H1 (cell line): ENCODE measurements at regions not wholly inside any gene's neighbourhood (a gene's known extent, or its start where the extent isn't known, plus 50 kb on each side); places are given as distances from the start of the nearest gene placed in this dataset.
A peak's percentile ranks its signal among the peaks of the same experiment; 100 is the strongest.

Source experiments
- CTCF ChIA-PET: fragments of 300-600 bp; sonication (Branson Sonifier 250); formaldehyde crosslinking; loops from one replicate; lab custom pipeline; 2021; ENCODE audit not compliant: partially characterized antibody; lab: Charles Lee
- POLR2A ChIA-PET: fragments of 300-600 bp; sonication (Branson Sonifier 250); formaldehyde crosslinking; loops from one replicate; lab custom pipeline; 2021; ENCODE audit warnings: inconsistent platforms; ENCODE audit not compliant: partially characterized antibody; lab: Charles Lee
- DNase-seq, 2 experiments: peaks; one replicate each; pipeline versions ENCODE4 v3.0.0 to v3.0.0-alpha.2; 2010 to 2022; ENCODE audit warnings: low spot score in 2 of 2, low read depth in 1 of 2, mixed read lengths in 1 of 2
- FAIRE-seq: peaks from 2 replicates; lab custom pipeline; 2011; peaks lifted over from hg19 to GRCh38; lab: Jason Lieb, UNC
- H2AFZ ChIP-seq: 2 replicates; pipeline ENCODE4 v1.8.1; 2012; ENCODE audit warnings: low read length, inconsistent platforms
- H2AK5ac ChIP-seq: 2 replicates; pipeline ENCODE4 v1.6.1; 2013; ENCODE audit warnings: low read depth, low read length
- H2BK120ac ChIP-seq: replicated peaks from 2 replicates; pipeline ENCODE3; 2013; ENCODE audit warnings: low read depth, low read length, inconsistent platforms
- H2BK12ac ChIP-seq: 2 replicates; pipeline ENCODE4 v1.6.1; 2013; ENCODE audit warnings: low read depth, low read length
- H2BK15ac ChIP-seq: 2 replicates; pipeline ENCODE4 v1.6.1; 2013; ENCODE audit warnings: low read length
- H2BK20ac ChIP-seq: 2 replicates; pipeline ENCODE4 v1.6.1; 2013; ENCODE audit warnings: low read length
- H2BK5ac ChIP-seq: 2 replicates; pipeline ENCODE4 v1.6.1; 2013; ENCODE audit warnings: low read depth, low read length
- H3K14ac ChIP-seq: 2 replicates; pipeline ENCODE4 v1.6.1; 2013; ENCODE audit warnings: inconsistent platforms; ENCODE audit not compliant: insufficient read length
- H3K18ac ChIP-seq: 2 replicates; pipeline ENCODE4 v1.6.1; 2013; ENCODE audit warnings: low read length; ENCODE audit errors: extremely low read depth
- H3K23ac ChIP-seq: 2 replicates; pipeline ENCODE4 v1.6.1; 2013; ENCODE audit warnings: inconsistent platforms; ENCODE audit not compliant: insufficient read length
- H3K23me2 ChIP-seq: 2 replicates; pipeline ENCODE4 v1.6.1; 2013; ENCODE audit warnings: low read depth, low read length
- H3K27ac ChIP-seq: 2 replicates; pipeline ENCODE4 v1.6.1; 2011; ENCODE audit warnings: low read depth, low read length, inconsistent platforms
- H3K27me3 ChIP-seq, 4 experiments: replicated peaks in 1 of 4; 1 replicate in 1 of 4; 2 replicates in 3 of 4; pipeline versions ENCODE4 v1.6.1 to v1.8.1; 2011 to 2013; ENCODE audit warnings: low read length in 3 of 4, mild to moderate bottlenecking in 3 of 4, inconsistent platforms in 2 of 4, mixed read lengths in 2 of 4, moderate library complexity in 1 of 4; ENCODE audit not compliant: control insufficient read depth in 3 of 4, insufficient read depth in 3 of 4; ENCODE audit errors: extremely low read depth in 1 of 4
- H3K36me3 ChIP-seq, 4 experiments: 2 replicates each; pipeline versions ENCODE4 v1.6.1 to v1.8.1; 2011 to 2013; ENCODE audit warnings: mild to moderate bottlenecking in 4 of 4, low read length in 3 of 4, moderate library complexity in 2 of 4, control low read depth in 1 of 4, inconsistent platforms in 1 of 4; ENCODE audit not compliant: insufficient read depth in 4 of 4, control insufficient read depth in 2 of 4
- H3K4ac ChIP-seq: replicated peaks from 2 replicates; pipeline ENCODE3; 2013; ENCODE audit warnings: low read length, low read depth, mixed read lengths, inconsistent platforms; ENCODE audit not compliant: insufficient read length
- H3K4me1 ChIP-seq, 4 experiments: replicated peaks in 1 of 4; 1 replicate in 1 of 4; 2 replicates in 3 of 4; pipeline versions ENCODE4 v1.6.1 to v1.8.1; 2011 to 2013; ENCODE audit warnings: low read length in 3 of 4, inconsistent platforms in 2 of 4, mixed read lengths in 1 of 4; ENCODE audit not compliant: insufficient read depth in 4 of 4, control insufficient read depth in 3 of 4
- H3K4me2 ChIP-seq, 2 experiments: 2 replicates each; pipeline versions ENCODE4 v1.6.1 to v1.8.1; 2011 to 2013; ENCODE audit warnings: low read depth in 2 of 2, low read length in 2 of 2, control low read depth in 1 of 2, inconsistent platforms in 1 of 2, mild to moderate bottlenecking in 1 of 2; ENCODE audit not compliant: insufficient read depth in 1 of 2
- H3K4me3 ChIP-seq, 4 experiments: fragments of 200-600, 300-600 bp in 1 of 4; sonication (generic), shearing (Covaris generic), sonication (Bioruptor Twin) in 1 of 4; 2 replicates each; pipeline versions ENCODE4 v1.5.1 to v1.8.1; 2011 to 2016; ENCODE audit warnings: low read length in 4 of 4, low read depth in 3 of 4, control low read depth in 2 of 4, inconsistent platforms in 2 of 4, mild to moderate bottlenecking in 2 of 4, mixed read lengths in 1 of 4, moderate library complexity in 1 of 4; ENCODE audit not compliant: insufficient read depth in 2 of 4; ENCODE audit errors: extremely low read depth in 1 of 4
- H3K56ac ChIP-seq: replicated peaks from 2 replicates; pipeline ENCODE3; 2013; ENCODE audit warnings: low read depth, mild to moderate bottlenecking, mixed read lengths, low read length, inconsistent platforms; ENCODE audit not compliant: insufficient read length
- H3K79me1 ChIP-seq: 2 replicates; pipeline ENCODE4 v1.6.1; 2013; ENCODE audit warnings: low read depth, low read length, control low read depth
- H3K79me2 ChIP-seq, 2 experiments: 2 replicates each; pipeline versions ENCODE4 v1.6.1 to v1.8.1; 2012 to 2013; ENCODE audit warnings: low read length in 2 of 2, mild to moderate bottlenecking in 2 of 2, inconsistent platforms in 1 of 2; ENCODE audit not compliant: insufficient read depth in 2 of 2, control insufficient read depth in 1 of 2
- H3K9ac ChIP-seq, 4 experiments: replicated peaks in 1 of 4; 1 replicate in 1 of 4; 2 replicates in 3 of 4; pipeline versions ENCODE4 v1.6.1 to v1.8.1; 2011 to 2013; ENCODE audit warnings: low read depth in 3 of 4, low read length in 3 of 4, control low read depth in 2 of 4, mild to moderate bottlenecking in 2 of 4, moderate library complexity in 2 of 4, inconsistent platforms in 1 of 4; ENCODE audit errors: extremely low read depth in 1 of 4
- H3K9me3 ChIP-seq, 2 experiments: 2 replicates each; pipeline versions ENCODE4 v1.6.1 to v1.8.1; 2012 to 2013; ENCODE audit warnings: mild to moderate bottlenecking in 2 of 2, moderate library complexity in 2 of 2, control low read depth in 1 of 2, inconsistent platforms in 1 of 2, low read depth in 1 of 2, low read length in 1 of 2, mixed read lengths in 1 of 2; ENCODE audit not compliant: insufficient read depth in 2 of 2
- H4K20me1 ChIP-seq, 2 experiments: replicated peaks in 1 of 2; 2 replicates each; pipeline versions ENCODE3 to v1.8.1; 2011 to 2013; ENCODE audit warnings: inconsistent platforms in 2 of 2, low read length in 2 of 2, mild to moderate bottlenecking in 1 of 2; ENCODE audit not compliant: insufficient read depth in 2 of 2, control insufficient read depth in 1 of 2
- H4K5ac ChIP-seq: 2 replicates; pipeline ENCODE4 v1.6.1; 2013; ENCODE audit warnings: low read length, low read depth, mixed read lengths, inconsistent platforms; ENCODE audit not compliant: insufficient read length
- H4K8ac ChIP-seq: 2 replicates; pipeline ENCODE4 v1.8.0; 2013; ENCODE audit warnings: mild to moderate bottlenecking, moderate library complexity, low read length, inconsistent platforms; ENCODE audit not compliant: insufficient read depth; ENCODE audit errors: extremely low read depth
- H4K91ac ChIP-seq: replicated peaks from 2 replicates; pipeline ENCODE3; 2013; ENCODE audit warnings: low read length, mixed read lengths, inconsistent platforms; ENCODE audit not compliant: insufficient read length
- CBX5 ChIP-seq: fragments of 300-800, 300-1000 bp; sonication (generic); IDR thresholded peaks from 2 replicates; pipeline ENCODE4 v1.7.1; 2016; ENCODE audit warnings: antibody characterized with exemption, low read length, low read depth
- CHD2 ChIP-seq: IDR thresholded peaks from 2 replicates; pipeline ENCODE4 v1.6.1; 2012; ENCODE audit warnings: low read length, improper control_type of control experiment
- CREB1 ChIP-seq: IDR thresholded peaks from 2 replicates; pipeline ENCODE4 v1.6.1; 2012; ENCODE audit warnings: inconsistent platforms
- GTF2F1 ChIP-seq: IDR thresholded peaks from 2 replicates; pipeline ENCODE4 v1.6.1; 2012; ENCODE audit warnings: low read depth, low read length, improper control_type of control experiment, borderline replicate concordance
- RAD21 ChIP-seq, 2 experiments: IDR thresholded peaks in 1 of 2; conservative IDR thresholded peaks in 1 of 2; 2 replicates each; pipeline ENCODE4 v1.6.1; 2011; ENCODE audit warnings: low read depth in 2 of 2, low read length in 2 of 2, improper control_type of control experiment in 1 of 2, inconsistent platforms in 1 of 2, mild to moderate bottlenecking in 1 of 2, moderate library complexity in 1 of 2
- RFX5 ChIP-seq: IDR thresholded peaks from 2 replicates; pipeline ENCODE4 v1.6.1; 2011; ENCODE audit warnings: low read depth, low read length, improper control_type of control experiment, borderline replicate concordance
- SAP30 ChIP-seq: fragments of 300-600 bp; sonication (generic); IDR thresholded peaks from 2 replicates; pipeline ENCODE4 v1.7.1; 2012; ENCODE audit warnings: low read length, moderate library complexity, mild to moderate bottlenecking, inconsistent platforms; ENCODE audit not compliant: insufficient read depth, insufficient replicate concordance
- SIN3A ChIP-seq, 2 experiments: IDR thresholded peaks in 1 of 2; conservative IDR thresholded peaks in 1 of 2; 2 replicates each; pipeline ENCODE4 v1.6.1; 2011 to 2012; ENCODE audit warnings: low read length in 2 of 2, improper control_type of control experiment in 1 of 2, low read depth in 1 of 2, mild to moderate bottlenecking in 1 of 2
- SP1 ChIP-seq: IDR thresholded peaks from 2 replicates; pipeline ENCODE4 v1.6.1; 2011; ENCODE audit warnings: low read depth, low read length
- SUZ12 ChIP-seq: fragments of 200-600 bp; sonication (generic); IDR thresholded peaks from 2 replicates; pipeline ENCODE4 v1.6.1; 2012; ENCODE audit warnings: mild to moderate bottlenecking, inconsistent platforms, low read length, moderate library complexity, mixed read lengths
- TCF12 ChIP-seq: IDR thresholded peaks from 2 replicates; pipeline ENCODE4 v1.6.1; 2011; ENCODE audit warnings: low read depth, mild to moderate bottlenecking, low read length
- ZNF274 ChIP-seq: IDR thresholded peaks from 2 replicates; pipeline ENCODE4 v1.7.0; 2012; ENCODE audit warnings: low read length, borderline replicate concordance; ENCODE audit errors: extremely low read depth
- WGBS, 2 experiments: shearing (Covaris generic) in 1 of 2; methylation state at CpG; one replicate each; pipeline versions ENCODE4 v1.1.6 to v1.1.7; 2013 to 2015; ENCODE audit warnings: low lambda C conversion rate in 2 of 2, mixed read lengths in 2 of 2, inconsistent platforms in 1 of 2, low coverage in 1 of 2, missing lambda C conversion rate in 1 of 2; ENCODE audit not compliant: insufficient replicate concordance in 2 of 2, insufficient coverage in 1 of 2, insufficient read length in 1 of 2; ENCODE audit errors: extremely low coverage in 1 of 2, missing lambda C conversion rate in 1 of 2; 5-methylcytosine and 5-hydroxymethylcytosine counted together
- TF ChIP-seq, protein P1 (sequence below): IDR thresholded peaks from 2 replicates; pipeline ENCODE4 v1.6.1; 2011; ENCODE audit warnings: low read length, improper control_type of control experiment

DNA sequence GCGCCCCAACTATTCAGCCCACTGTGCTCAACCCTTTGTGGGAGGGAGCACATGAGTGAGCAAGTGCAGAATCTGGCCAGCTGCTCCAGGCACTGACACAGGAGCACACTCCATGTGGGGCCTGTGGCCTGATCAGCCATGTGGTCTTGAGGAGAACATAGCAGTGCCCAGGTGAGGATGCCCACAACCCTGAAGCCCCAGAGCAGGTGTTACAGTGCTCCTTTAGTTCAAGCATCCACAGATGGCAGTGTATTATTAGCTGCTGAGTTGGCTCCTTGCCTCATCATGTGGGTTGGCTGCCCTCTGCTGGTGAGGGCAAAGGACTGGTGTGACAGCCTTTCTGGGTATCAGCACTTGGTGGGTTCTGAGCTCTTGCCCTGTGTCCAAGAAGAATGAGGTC lies 1588.2 kb downstream of the SI start:
- FAIRE-seq = peak; percentile 93
- Histone ChIP-seq H2AFZ (no peak overlapping the region; the same call in 1 of the 2 replicates), H3K79me1 (no peaks in the 10 kb centered on the region), H3K36me3 (no peaks in the 10 kb centered on the region), H3K23ac (no peak overlapping the region), H4K8ac (no peak overlapping the region), H4K5ac (no peak overlapping the region), H2BK15ac (no peak overlapping the region), H3K23me2 (no peaks in the 10 kb centered on the region), H4K91ac (no peak overlapping the region), H3K27me3 (no peaks in the 10 kb centered on the region), H3K4me3 (no peak overlapping the region), H2BK5ac (no peak overlapping the region), H3K9me3 (no peaks in the 10 kb centered on the region), H3K27ac (no peak overlapping the region), H3K4me1 (no peaks in the 10 kb centered on the region), H3K4me2 (no peak overlapping the region), H2BK120ac (no peak overlapping the region), H3K79me2 (no peaks in the 10 kb centered on the region), H3K14ac (no peak overlapping the region), H2BK20ac (peak overlapping the region; percentile 40; the same call in 1 of the 2 replicates), H3K56ac (no peak overlapping the region), H2AK5ac (no peak overlapping the region), H3K4ac (no peak overlapping the region), H4K20me1 (no peaks in the 10 kb centered on the region), H3K18ac (no peak overlapping the region), H2BK12ac (no peak overlapping the region), H3K9ac (no peak overlapping the region)
- ChIA-PET POLR2A (no interaction called here), CTCF (interaction anchor here (0.6 to 1.0 kb wide), 15 partner anchors 10 to 1937 kb away, joined by 3 to 8 read pairs (median 3); no protein-coding TSS in a partner anchor)
- WGBS, 2 experiments = 100% methylated on average over 1 of the region's 1 CpG; no CpG with 5 or more reads in 1 of the 2 experiments
- DNase-seq = peak; percentile 51 to 72
- TF ChIP-seq SUZ12 = no peak
- TF ChIP-seq GTF2F1 = no peak
- no peak for TF ChIP-seq ZNF274
- TF ChIP-seq SP1 = no peak
- TF ChIP-seq SIN3A (conservative IDR thresholded peaks at IDR 0.05 in 1 of 2, IDR thresholded peaks at IDR 0.05 in 1 of 2; ENCODE audit: low read depth in 1 of 2, low read length in 2 of 2) = no peak
- peak; percentile 97 to 99 for TF ChIP-seq RAD21 (IDR thresholded peaks at IDR 0.05 in 1 of 2, conservative IDR thresholded peaks at IDR 0.05 in 1 of 2; ENCODE audit: low read depth in 2 of 2, low read length in 2 of 2)
- no peak for TF ChIP-seq RFX5
- TF ChIP-seq, protein P1, sequence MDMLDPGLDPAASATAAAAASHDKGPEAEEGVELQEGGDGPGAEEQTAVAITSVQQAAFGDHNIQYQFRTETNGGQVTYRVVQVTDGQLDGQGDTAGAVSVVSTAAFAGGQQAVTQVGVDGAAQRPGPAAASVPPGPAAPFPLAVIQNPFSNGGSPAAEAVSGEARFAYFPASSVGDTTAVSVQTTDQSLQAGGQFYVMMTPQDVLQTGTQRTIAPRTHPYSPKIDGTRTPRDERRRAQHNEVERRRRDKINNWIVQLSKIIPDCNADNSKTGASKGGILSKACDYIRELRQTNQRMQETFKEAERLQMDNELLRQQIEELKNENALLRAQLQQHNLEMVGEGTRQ = no peak
- no peak for TF ChIP-seq CREB1
- TF ChIP-seq TCF12 = 0 out of 2 replicates have a peak, but pooled peaks have one; percentile 26
- TF ChIP-seq SAP30 = no peak
- TF ChIP-seq CBX5 = no peak
- TF ChIP-seq CHD2 = no peak
